Spleen (tissue), 7 donors: ENCODE measurements at regions not wholly inside any gene's neighbourhood (a gene's known extent, or its start where the extent isn't known, plus 50 kb on each side); places are given as distances from the start of the nearest gene placed in this dataset.

Source experiments
- CTCF ChIP-seq, 11 experiments: fragments of 200-600 bp in 7 of 11; fragments of 450-650 bp in 4 of 11; sonication (generic) in 4 of 11; IDR thresholded peaks in 8 of 11; conservative IDR thresholded peaks in 3 of 11; 1 replicate in 7 of 11; 2 replicates in 4 of 11; pipeline versions ENCODE4 v1.4.0 to v1.8.0; 2016 to 2021; ENCODE audit warnings: antibody characterized with exemption in 11 of 11, inconsistent platforms in 4 of 11, mild to moderate bottlenecking in 1 of 11
- POLR2A ChIP-seq, 3 donors: fragments of 450-650 bp; IDR thresholded peaks; one replicate each; pipeline ENCODE4 v1.5.1; 2017; ENCODE audit warnings: antibody characterized with exemption in 3 of 3, mild to moderate bottlenecking in 1 of 3
- POLR2AphosphoS5 ChIP-seq, 3 donors: sonication (generic); formaldehyde crosslinking; IDR thresholded peaks; one replicate each; pipeline ENCODE4 v1.5.1; 2017; ENCODE audit warnings: antibody characterized with exemption in 3 of 3
- donor health status: DM: no; HTN: no; CAD: no; lungs with moderate emphysema.
- donor health status: DM: no; HTN: no; CAD: no.
- donor health status: DM: no; HTN: no; CAD: no.

- no peak for TF ChIP-seq CTCF (IDR thresholded peaks at IDR 0.05 in 8 of 11, conservative IDR thresholded peaks at IDR 0.05 in 3 of 11)
- TF ChIP-seq POLR2A (IDR thresholded peaks at IDR 0.05), result no peak
- no peak for TF ChIP-seq POLR2AphosphoS5 (IDR thresholded peaks at IDR 0.05)
These were observed 742.1 kb downstream of the LIG4 start for GRCh38 chr13:107473253-107473652.
